IMR-90 (cell line): ENCODE measurements at regions not wholly inside any gene's neighbourhood (a gene's known extent, or its start where the extent isn't known, plus 50 kb on each side); places are given as distances from the start of the nearest gene placed in this dataset.

Source experiments
- ATAC-seq: fragments of 200-7000 bp; cut with Tn5 transposase; 2 replicates; pipeline ENCODE4 v1.9.1; 2020; ENCODE audit warnings: low read depth, mild to moderate bottlenecking, moderate library complexity
- BruUV-seq: library from RNA; stranded (reverse); fragments of 400-500 nt; replicated peaks from 2 replicates; lab custom pipeline; 2021; lab: Mats Ljungman, UMichigan
- CTCF ChIA-PET: fragments of 300-600 bp; formaldehyde crosslinking; extraction: SDS; loops from one replicate; lab custom pipeline; 2021; ENCODE audit warnings: antibody characterized with exemption; lab: Yijun Ruan, JAX
- POLR2A ChIA-PET: fragments of 300-600 bp; sonication (Branson Sonifier 250); formaldehyde crosslinking; loops from one replicate; lab custom pipeline; 2022; ENCODE audit warnings: antibody characterized with exemption; ENCODE audit not compliant: unreplicated experiment; lab: Charles Lee
- DNase-seq: peaks from one replicate; pipeline ENCODE4 v3.0.0; 2013
- H2AFZ ChIP-seq: replicated peaks from 2 replicates; pipeline ENCODE3; 2013; ENCODE audit warnings: low read length, mild to moderate bottlenecking; ENCODE audit not compliant: poor library complexity
- H2AK5ac ChIP-seq: 2 replicates; pipeline ENCODE4 v1.6.1; 2013; ENCODE audit warnings: low read depth, low read length, inconsistent platforms
- H2AK9ac ChIP-seq: replicated peaks from 2 replicates; pipeline ENCODE3; 2013; ENCODE audit warnings: mild to moderate bottlenecking, low read depth, low read length, moderate library complexity; ENCODE audit not compliant: poor library complexity
- H2BK120ac ChIP-seq: 2 replicates; pipeline ENCODE4 v1.6.1; 2013; ENCODE audit warnings: low read depth, low read length, inconsistent platforms
- H2BK15ac ChIP-seq: 3 replicates; pipeline ENCODE4 v1.6.1; 2013; ENCODE audit warnings: low read depth, low read length, inconsistent platforms
- H2BK20ac ChIP-seq: 2 replicates; pipeline ENCODE4 v1.6.1; 2013; ENCODE audit warnings: low read depth, mild to moderate bottlenecking, inconsistent platforms, low read length, moderate library complexity
- H2BK5ac ChIP-seq: 2 replicates; pipeline ENCODE4 v1.6.1; 2013; ENCODE audit warnings: mild to moderate bottlenecking, low read depth, low read length, inconsistent platforms; ENCODE audit not compliant: poor library complexity, severe bottlenecking
- H3K14ac ChIP-seq: replicated peaks from 2 replicates; pipeline ENCODE4 v1.6.1; 2013; ENCODE audit warnings: low read depth, low read length, inconsistent platforms
- H3K18ac ChIP-seq: 2 replicates; pipeline ENCODE4 v1.6.1; 2013; ENCODE audit warnings: low read depth, low read length, control low read depth
- H3K23ac ChIP-seq: 2 replicates; pipeline ENCODE4 v1.6.1; 2013; ENCODE audit warnings: low read depth, low read length, inconsistent platforms
- H3K27ac ChIP-seq: 2 replicates; pipeline ENCODE4 v1.5.1; 2013; ENCODE audit warnings: mild to moderate bottlenecking, control low read depth, low read length; ENCODE audit not compliant: insufficient read depth
- H3K27me3 ChIP-seq: 2 replicates; pipeline ENCODE4 v1.6.1; 2013; ENCODE audit warnings: low read length; ENCODE audit not compliant: control insufficient read depth, insufficient read depth
- H3K36me3 ChIP-seq: 2 replicates; pipeline ENCODE4 v1.6.1; 2013; ENCODE audit warnings: low read length, mixed read lengths; ENCODE audit not compliant: control insufficient read depth, insufficient read depth
- H3K4ac ChIP-seq: 2 replicates; pipeline ENCODE4 v1.6.1; 2013; ENCODE audit warnings: low read depth, low read length, inconsistent platforms
- H3K4me1 ChIP-seq: 2 replicates; pipeline ENCODE4 v1.6.1; 2013; ENCODE audit warnings: low read length, mixed read lengths; ENCODE audit not compliant: control insufficient read depth, insufficient read depth
- H3K4me2 ChIP-seq: 2 replicates; pipeline ENCODE4 v1.6.1; 2013; ENCODE audit warnings: low read depth, mild to moderate bottlenecking, control low read depth, low read length, moderate library complexity
- H3K4me3 ChIP-seq: 2 replicates; pipeline ENCODE4 v1.5.1; 2013; ENCODE audit warnings: low read depth, mild to moderate bottlenecking, control low read depth, low read length, moderate library complexity; ENCODE audit not compliant: insufficient read depth
- H3K56ac ChIP-seq: 2 replicates; pipeline ENCODE4 v1.6.1; 2013; ENCODE audit warnings: low read length, inconsistent platforms; ENCODE audit not compliant: insufficient read depth; ENCODE audit errors: extremely low read depth
- H3K79me1 ChIP-seq, 2 experiments: 2 replicates each; pipeline ENCODE4 v1.6.1; 2013; ENCODE audit warnings: low read length in 2 of 2, inconsistent platforms in 1 of 2, low read depth in 1 of 2
- H3K9ac ChIP-seq: 2 replicates; pipeline ENCODE4 v1.6.1; 2013; ENCODE audit warnings: low read depth, low read length, control low read depth
- H3K9me1 ChIP-seq: 2 replicates; pipeline ENCODE4 v1.6.1; 2013; ENCODE audit warnings: low read length, inconsistent platforms; ENCODE audit not compliant: insufficient read depth
- H3K9me3 ChIP-seq: 2 replicates; pipeline ENCODE4 v1.6.1; 2013; ENCODE audit warnings: low read length; ENCODE audit not compliant: control insufficient read depth, insufficient read depth
- H4K20me1 ChIP-seq: 2 replicates; pipeline ENCODE4 v1.6.1; 2013; ENCODE audit warnings: low read length, inconsistent platforms; ENCODE audit not compliant: insufficient read depth
- H4K5ac ChIP-seq: 2 replicates; pipeline ENCODE4 v1.6.1; 2013; ENCODE audit warnings: mild to moderate bottlenecking, low read depth, low read length, control low read depth
- H4K8ac ChIP-seq, 2 experiments: 2 replicates each; pipeline ENCODE4 v1.6.1; 2013; ENCODE audit warnings: low read depth in 2 of 2, low read length in 2 of 2, control low read depth in 1 of 2, inconsistent platforms in 1 of 2
- H4K91ac ChIP-seq: 2 replicates; pipeline ENCODE4 v1.6.1; 2013; ENCODE audit warnings: low read depth, low read length, inconsistent platforms; ENCODE audit not compliant: insufficient read depth
- BHLHE40 ChIP-seq: fragments of 150-350 bp; IDR thresholded peaks from 2 replicates; pipeline ENCODE4 v1.6.1; 2016; ENCODE audit warnings: mild to moderate bottlenecking, low read depth, low read length
- CEBPB ChIP-seq: IDR thresholded peaks from 2 replicates; pipeline ENCODE4 v1.6.1; 2012; ENCODE audit warnings: low read depth, low read length, improper control_type of control experiment
- CHD1 ChIP-seq: IDR thresholded peaks from 2 replicates; pipeline ENCODE4 v1.6.1; 2012; ENCODE audit warnings: low read depth, low read length, improper control_type of control experiment
- FOS ChIP-seq: fragments of 150-350 bp; IDR thresholded peaks from 2 replicates; pipeline ENCODE4 v1.6.1; 2016; ENCODE audit warnings: low read depth, low read length
- MAZ ChIP-seq: IDR thresholded peaks from 2 replicates; pipeline ENCODE4 v1.6.1; 2012; ENCODE audit warnings: low read depth, mild to moderate bottlenecking, low read length, improper control_type of control experiment, moderate library complexity, borderline replicate concordance
- MXI1 ChIP-seq: IDR thresholded peaks from 2 replicates; pipeline ENCODE4 v1.6.1; 2012; ENCODE audit warnings: low read depth, mild to moderate bottlenecking, low read length, moderate library complexity, borderline replicate concordance
- RAD21 ChIP-seq: IDR thresholded peaks from 2 replicates; pipeline ENCODE4 v1.6.1; 2012; ENCODE audit warnings: low read length, improper control_type of control experiment
- RFX5 ChIP-seq: IDR thresholded peaks from 2 replicates; pipeline ENCODE4 v1.8.0; 2012; ENCODE audit warnings: low read depth, mild to moderate bottlenecking, low read length, moderate library complexity
- SMC3 ChIP-seq: fragments of 150-350 bp; IDR thresholded peaks from 2 replicates; pipeline ENCODE4 v1.6.1; 2016; ENCODE audit warnings: low read depth, mild to moderate bottlenecking, antibody characterized with exemption, low read length, moderate library complexity
- WGBS, 2 experiments: methylation state at CpG; one replicate each; pipeline versions ENCODE4 v1.1.5 to v1.1.7; 2013; ENCODE audit warnings: missing lambda C conversion rate in 2 of 2; ENCODE audit not compliant: insufficient read length in 1 of 2; ENCODE audit errors: extremely low coverage in 2 of 2; 5-methylcytosine and 5-hydroxymethylcytosine counted together
- dilution Hi-C: fragments of 300-500 bp; cut with HindIII; formaldehyde crosslinking; loops from one replicate; pipeline ENCODE4 v1.14.3; 2018; ENCODE audit warnings: low sequenced_read_pairs; ENCODE audit not compliant: unreplicated experiment
- in situ Hi-C: fragments of 300-500 bp; cut with MboI; formaldehyde crosslinking; loops from 3 replicates; pipeline ENCODE4 v1.14.3; 2019; ENCODE audit warnings: low sequenced_read_pairs, inconsistent platforms, mixed read lengths
- intact Hi-C: fragments of 100-400 bp; cut with micrococcal nuclease; formaldehyde crosslinking; loops from 2 replicates; pipeline ENCODE4 v1.10.0; 2022
- TF ChIP-seq, protein P1 (sequence below): conservative IDR thresholded peaks from 2 replicates; pipeline ENCODE4 v1.5.1; 2012; ENCODE audit warnings: mild to moderate bottlenecking, low read depth, low read length, improper control_type of control experiment
- TF ChIP-seq, protein P2 (sequence below): fragments of 150-350 bp; IDR thresholded peaks from 2 replicates; pipeline ENCODE4 v1.6.1; 2017; ENCODE audit warnings: mild to moderate bottlenecking, antibody characterized with exemption, low read length, low read depth

DNA sequence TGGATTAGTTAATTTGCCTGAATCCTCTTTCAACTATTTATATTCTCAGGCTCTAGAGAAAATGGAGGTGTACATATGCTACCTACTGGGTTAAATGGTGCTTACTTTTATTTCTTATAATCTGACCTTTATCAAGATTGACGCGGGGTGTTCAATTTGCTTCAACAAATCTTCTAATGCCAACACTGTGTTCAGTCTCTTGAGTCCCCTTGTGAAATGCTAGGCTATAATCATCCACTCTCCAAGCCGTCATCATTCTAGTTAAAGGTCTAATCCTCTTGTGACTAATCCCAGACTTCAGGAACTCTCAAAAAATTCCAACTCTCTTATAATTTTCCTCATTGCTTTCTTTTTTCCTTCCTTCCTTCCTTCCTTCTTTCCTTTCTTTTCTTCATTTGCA is 1396.2 kb downstream of the CDH8 start:
- Histone ChIP-seq H3K14ac (no peak overlapping the region), H3K27me3 (no peaks in the 10 kb centered on the region), H3K79me1 (no peaks in the 10 kb centered on the region), H3K4me1 (no peaks in the 10 kb centered on the region), H4K91ac (no peak overlapping the region), H2BK120ac (no peak overlapping the region), H4K20me1 (no peaks in the 10 kb centered on the region), H3K9ac (no peak overlapping the region), H3K23ac (no peak overlapping the region), H3K9me1 (no peaks in the 10 kb centered on the region), H2BK15ac (no peak overlapping the region), H3K27ac (no peak overlapping the region), H2AK9ac (no peak overlapping the region), H3K9me3 (peaks cover 7% of the 10 kb centered on the region), H2AFZ (no peak overlapping the region), H3K56ac (no peak overlapping the region), H3K18ac (no peak overlapping the region), H2BK5ac (no peak overlapping the region), H4K5ac (no peak overlapping the region), H3K4ac (no peak overlapping the region), H2AK5ac (no peak overlapping the region), H3K36me3 (no peaks in the 10 kb centered on the region), H3K4me2 (no peak overlapping the region), H3K4me3 (no peak overlapping the region), H2BK20ac (no peak overlapping the region), H4K8ac (no peak overlapping the region)
- no CpG with 5 or more reads among the region's 3 CpGs for WGBS, 2 experiments
- dilution Hi-C loops = no loop called here
- no peak for ATAC-seq
- in situ Hi-C loops = no loop called here
- ChIA-PET POLR2A (no interaction called here), CTCF (no interaction called here)
- DNase-seq = no peak
- intact Hi-C loops = no loop called here
- TF ChIP-seq CEBPB (no peak), RFX5 (no peak), MXI1 (no peak), RAD21 (no peak), BHLHE40 (no peak), CHD1 (no peak), MAZ (no peak), FOS (no peak), SMC3 (no peak)
- TF ChIP-seq, protein P1, sequence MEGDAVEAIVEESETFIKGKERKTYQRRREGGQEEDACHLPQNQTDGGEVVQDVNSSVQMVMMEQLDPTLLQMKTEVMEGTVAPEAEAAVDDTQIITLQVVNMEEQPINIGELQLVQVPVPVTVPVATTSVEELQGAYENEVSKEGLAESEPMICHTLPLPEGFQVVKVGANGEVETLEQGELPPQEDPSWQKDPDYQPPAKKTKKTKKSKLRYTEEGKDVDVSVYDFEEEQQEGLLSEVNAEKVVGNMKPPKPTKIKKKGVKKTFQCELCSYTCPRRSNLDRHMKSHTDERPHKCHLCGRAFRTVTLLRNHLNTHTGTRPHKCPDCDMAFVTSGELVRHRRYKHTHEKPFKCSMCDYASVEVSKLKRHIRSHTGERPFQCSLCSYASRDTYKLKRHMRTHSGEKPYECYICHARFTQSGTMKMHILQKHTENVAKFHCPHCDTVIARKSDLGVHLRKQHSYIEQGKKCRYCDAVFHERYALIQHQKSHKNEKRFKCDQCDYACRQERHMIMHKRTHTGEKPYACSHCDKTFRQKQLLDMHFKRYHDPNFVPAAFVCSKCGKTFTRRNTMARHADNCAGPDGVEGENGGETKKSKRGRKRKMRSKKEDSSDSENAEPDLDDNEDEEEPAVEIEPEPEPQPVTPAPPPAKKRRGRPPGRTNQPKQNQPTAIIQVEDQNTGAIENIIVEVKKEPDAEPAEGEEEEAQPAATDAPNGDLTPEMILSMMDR = no peak
- TF ChIP-seq, protein P2, sequence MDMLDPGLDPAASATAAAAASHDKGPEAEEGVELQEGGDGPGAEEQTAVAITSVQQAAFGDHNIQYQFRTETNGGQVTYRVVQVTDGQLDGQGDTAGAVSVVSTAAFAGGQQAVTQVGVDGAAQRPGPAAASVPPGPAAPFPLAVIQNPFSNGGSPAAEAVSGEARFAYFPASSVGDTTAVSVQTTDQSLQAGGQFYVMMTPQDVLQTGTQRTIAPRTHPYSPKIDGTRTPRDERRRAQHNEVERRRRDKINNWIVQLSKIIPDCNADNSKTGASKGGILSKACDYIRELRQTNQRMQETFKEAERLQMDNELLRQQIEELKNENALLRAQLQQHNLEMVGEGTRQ = no peak
- BruUV-seq = no TSS peak
